ENCODE measurements at regions not wholly inside any gene's neighbourhood (a gene's known extent, or its start where the extent isn't known, plus 50 kb on each side); places are given as distances from the start of the nearest gene placed in this dataset.
"Not testable (repeated sequence)": the region's sequence is repeated elsewhere in the genome, so short reads cannot be mapped to it uniquely, and the experiment has no call there.

GRCh38 chr12:68438601-68439000 is 106.4 kb upstream of the MDM1 start:
- Mint-ChIP-seq H3K36me3 (peaks cover 2% of the 10 kb centered on the region), H3K27ac (no peak overlapping the region), H3K4me3 (no peak overlapping the region), H3K9me3 (peaks cover 8% of the 10 kb centered on the region), H3K4me1 (ENCODE audit: unreplicated experiment) (peaks cover 12% of the 10 kb centered on the region), H3K27me3 (no peaks in the 10 kb centered on the region)
- no peak for TF ChIP-seq CTCF (conservative IDR thresholded peaks at IDR 0.05)
- no peak for DNase-seq (ENCODE audit: extremely low spot score, unreplicated experiment)

DNA sequence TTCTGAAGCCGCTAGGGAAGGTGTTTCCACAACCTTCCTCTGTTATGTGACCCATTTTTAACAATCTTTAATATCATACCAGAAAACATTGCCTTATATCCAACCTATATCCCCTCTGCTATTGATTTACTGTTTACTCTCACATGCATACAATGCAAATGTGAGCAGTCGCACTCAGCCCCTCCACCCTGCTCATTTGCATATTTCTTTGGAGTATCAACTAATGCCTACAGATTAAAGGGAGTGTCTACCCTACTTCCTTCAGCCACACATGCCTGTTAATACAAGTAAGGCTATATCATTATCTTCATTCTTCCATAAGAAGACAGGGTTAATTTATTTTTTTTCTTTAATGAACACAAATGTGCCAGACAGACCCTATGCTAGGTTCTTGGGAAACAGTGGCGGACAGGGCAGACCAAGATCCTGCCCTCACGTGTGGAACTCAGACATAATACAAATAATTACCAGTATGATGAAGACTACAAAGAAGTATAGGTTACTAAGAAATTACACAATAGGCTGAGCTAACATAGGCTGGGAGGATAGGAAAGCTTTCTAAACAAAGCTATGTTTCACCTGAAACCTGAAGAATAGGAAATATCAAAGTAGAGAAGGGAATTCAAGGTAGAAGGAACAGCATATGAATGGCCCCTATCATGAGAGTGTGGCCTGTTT is 107.3 kb upstream of the MDM1 start:
- Mint-ChIP-seq H3K27me3 (no peaks in the 10 kb centered on the region), H3K27ac (no peak overlapping the region), H3K9me3 (peaks cover 9% of the 10 kb centered on the region), H3K4me3 (no peak overlapping the region), H3K4me1 (ENCODE audit: unreplicated experiment) (peaks cover 12% of the 10 kb centered on the region), H3K36me3 (peaks cover 5% of the 10 kb centered on the region)
- DNase-seq (ENCODE audit: extremely low spot score, unreplicated experiment) = no peak
- TF ChIP-seq CTCF (conservative IDR thresholded peaks at IDR 0.05) = no peak

GRCh38 chr12:68440068-68440581 is 108.0 kb upstream of the MDM1 start:
- Mint-ChIP-seq H3K36me3 (peaks cover 5% of the 10 kb centered on the region), H3K27me3 (no peaks in the 10 kb centered on the region)
- no peak for TF ChIP-seq CTCF (conservative IDR thresholded peaks at IDR 0.05)

DNA sequence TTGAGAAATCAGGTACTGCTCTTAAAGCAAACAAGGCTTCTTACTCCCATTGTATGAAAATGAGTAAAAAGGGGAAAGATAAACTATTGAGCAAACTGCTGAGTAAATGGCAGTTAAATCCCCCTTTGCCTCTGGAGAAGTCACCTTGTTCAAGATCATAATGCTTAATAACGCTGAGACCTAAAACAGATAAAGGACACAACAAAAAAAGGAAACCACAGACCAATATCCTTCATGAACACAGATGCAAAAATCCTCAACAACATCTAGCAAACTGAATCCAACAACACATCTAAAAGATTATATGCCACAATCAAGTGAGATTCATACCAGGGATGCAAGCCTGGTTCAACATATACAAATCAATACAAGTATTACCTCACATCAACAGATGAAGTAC is 109.0 kb upstream of the MDM1 start:
- H3K9me3 Mint-ChIP-seq = peaks cover 4% of the 10 kb centered on the region
- H3K27me3 Mint-ChIP-seq = no peaks in the 10 kb centered on the region
- H3K36me3 Mint-ChIP-seq = peaks cover 5% of the 10 kb centered on the region
- H3K27ac Mint-ChIP-seq = no peak overlapping the region
- DNase-seq (ENCODE audit: extremely low spot score, unreplicated experiment) = no peak
- TF ChIP-seq CTCF (conservative IDR thresholded peaks at IDR 0.05) = no peak
- no peak overlapping the region for H3K4me3 Mint-ChIP-seq
- peaks cover 18% of the 10 kb centered on the region for H3K4me1 Mint-ChIP-seq (ENCODE audit: unreplicated experiment)

More at GRCh38 chr12:68440068-68440581, 108.0 kb upstream of the MDM1 start:
- H3K9me3 Mint-ChIP-seq = peaks cover 9% of the 10 kb centered on the region
- DNase-seq (ENCODE audit: extremely low spot score, unreplicated experiment) = no peak
- H3K27ac Mint-ChIP-seq = no peak overlapping the region
- peaks cover 12% of the 10 kb centered on the region for H3K4me1 Mint-ChIP-seq (ENCODE audit: unreplicated experiment)
- no peak overlapping the region for H3K4me3 Mint-ChIP-seq

GRCh38 chr12:68442353-68442972 is 110.3 kb upstream of the MDM1 start:
- not testable (repeated sequence) for H3K4me3 Mint-ChIP-seq; DNase-seq (ENCODE audit: extremely low spot score, unreplicated experiment); H3K36me3 Mint-ChIP-seq; H3K9me3 Mint-ChIP-seq; H3K27ac Mint-ChIP-seq; H3K27me3 Mint-ChIP-seq
- peaks cover 24% of the 10 kb centered on the region for H3K4me1 Mint-ChIP-seq (ENCODE audit: unreplicated experiment)

- peaks cover 29% of the 10 kb centered on the region for H3K4me1 Mint-ChIP-seq (ENCODE audit: unreplicated experiment)
- H3K27me3 Mint-ChIP-seq; H3K36me3 Mint-ChIP-seq; H3K27ac Mint-ChIP-seq; DNase-seq (ENCODE audit: extremely low spot score, unreplicated experiment); H3K9me3 Mint-ChIP-seq; H3K4me3 Mint-ChIP-seq: not testable (repeated sequence)
Measured at GRCh38 chr12:68443695-68444094, 111.5 kb upstream of the MDM1 start.
